Neural progenitor cell (in vitro differentiated cells): ENCODE measurements at regions not wholly inside any gene's neighbourhood (a gene's known extent, or its start where the extent isn't known, plus 50 kb on each side); places are given as distances from the start of the nearest gene placed in this dataset.

ENCODE experiments used
- DNase-seq: peaks from one replicate; pipeline ENCODE4 v3.0.0-alpha.2; 2016; ENCODE audit warnings: low spot score
- H2AFZ ChIP-seq: fragments of 200-600 bp; sonication (generic); replicated peaks from 2 replicates; pipeline ENCODE4 v1.6.1; 2016; ENCODE audit warnings: antibody characterized with exemption
- H3F3A ChIP-seq: fragments of 200-600 bp; sonication (generic); 2 replicates; pipeline ENCODE4 v1.6.1; 2016; ENCODE audit warnings: antibody characterized with exemption, low read depth
- H3K27ac ChIP-seq: fragments of 200-600 bp; sonication (generic); 2 replicates; pipeline ENCODE4 v1.5.1; 2016; ENCODE audit warnings: mild to moderate bottlenecking
- H3K27me3 ChIP-seq: fragments of 200-600 bp; sonication (generic); 2 replicates; pipeline ENCODE4 v1.6.1; 2016; ENCODE audit warnings: mild to moderate bottlenecking, moderate library complexity
- H3K36me3 ChIP-seq: fragments of 200-600 bp; sonication (generic); 2 replicates; pipeline ENCODE4 v1.5.1; 2016
- H3K4me1 ChIP-seq: fragments of 200-600 bp; sonication (generic); 2 replicates; pipeline ENCODE4 v1.6.1; 2016; ENCODE audit warnings: mixed run types
- H3K4me2 ChIP-seq: fragments of 200-600 bp; sonication (generic); 2 replicates; pipeline ENCODE4 v1.6.1; 2016
- H3K4me3 ChIP-seq: fragments of 200-600 bp; sonication (generic); 2 replicates; pipeline ENCODE4 v1.5.1; 2016
- H3K79me2 ChIP-seq: fragments of 200-600 bp; sonication (generic); 2 replicates; pipeline ENCODE4 v1.6.1; 2016; ENCODE audit warnings: low read depth
- H3K9ac ChIP-seq: fragments of 200-600 bp; sonication (generic); 2 replicates; pipeline ENCODE4 v1.6.1; 2016
- H3K9me3 ChIP-seq: fragments of 200-600 bp; sonication (generic); 2 replicates; pipeline ENCODE4 v1.5.1; 2016; ENCODE audit warnings: low read depth
- H4K20me1 ChIP-seq: fragments of 200-600 bp; sonication (generic); 2 replicates; pipeline ENCODE4 v1.6.1; 2016; ENCODE audit warnings: low read depth
- H3K27ac Mint-ChIP-seq: 3 replicates; pipeline ENCODE4 v1.8.0; 2021; ENCODE audit warnings: mixed read lengths
- H3K27me3 Mint-ChIP-seq: 2 replicates; pipeline ENCODE4 v1.8.0; 2022; ENCODE audit warnings: low read depth, mild to moderate bottlenecking, inconsistent platforms, moderate library complexity, mixed read lengths; ENCODE audit not compliant: insufficient read depth
- H3K36me3 Mint-ChIP-seq: 3 replicates; pipeline ENCODE4 v1.8.0; 2021; ENCODE audit warnings: mixed read lengths
- H3K4me1 Mint-ChIP-seq: 3 replicates; pipeline ENCODE4 v1.8.0; 2021; ENCODE audit warnings: mixed read lengths
- H3K4me3 Mint-ChIP-seq: 3 replicates; pipeline ENCODE4 v1.8.0; 2021; ENCODE audit warnings: mild to moderate bottlenecking, moderate library complexity, mixed read lengths
- H3K9me3 Mint-ChIP-seq: 3 replicates; pipeline ENCODE4 v1.8.0; 2020; ENCODE audit warnings: mixed read lengths
- EZH2 ChIP-seq: fragments of 200-600 bp; sonication (generic); IDR thresholded peaks from 2 replicates; pipeline ENCODE4 v1.6.1; 2017; ENCODE audit warnings: antibody characterized with exemption, mild to moderate bottlenecking, moderate library complexity
- EZH2phosphoT487 ChIP-seq: fragments of 200-600 bp; sonication (generic); IDR thresholded peaks from 2 replicates; pipeline ENCODE4 v1.6.1; 2017; ENCODE audit warnings: antibody characterized with exemption
- TF ChIP-seq, protein P1 (sequence below): fragments of 200-600 bp; sonication (generic); IDR thresholded peaks from 2 replicates; pipeline ENCODE4 v1.5.1; 2017; ENCODE audit warnings: antibody characterized with exemption, mild to moderate bottlenecking

DNA sequence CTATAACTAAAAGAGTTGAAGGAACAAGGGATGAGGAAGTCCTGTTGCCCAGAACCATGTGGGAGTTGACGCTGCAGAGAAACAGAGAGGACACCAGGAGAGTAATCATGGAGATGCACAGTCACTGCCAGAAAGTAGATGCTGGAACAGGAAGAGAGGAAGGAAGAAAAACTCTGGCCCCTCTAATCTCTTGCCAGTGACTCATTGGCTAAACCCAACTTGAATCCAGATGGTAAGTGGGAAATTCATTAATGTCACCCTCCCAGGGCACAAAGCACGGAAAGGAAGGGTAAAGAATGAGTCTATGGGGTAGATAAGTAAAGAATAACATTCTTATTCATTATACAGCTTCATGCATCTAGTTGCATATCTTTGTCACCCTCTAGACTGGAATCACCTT is 631.9 kb downstream of the PRELID2 start:
- H3K27ac Mint-ChIP-seq, result no peak overlapping the region
- H3K79me2 ChIP-seq, result no peaks in the 10 kb centered on the region
- H3F3A ChIP-seq, result no peaks in the 10 kb centered on the region
- no peak overlapping the region for H3K9ac ChIP-seq
- no peak overlapping the region for H3K4me2 ChIP-seq
- H2AFZ ChIP-seq, result no peak overlapping the region
- no peaks in the 10 kb centered on the region for H3K36me3 Mint-ChIP-seq
- no peaks in the 10 kb centered on the region for H3K9me3 Mint-ChIP-seq
- H3K9me3 ChIP-seq, result no peaks in the 10 kb centered on the region
- H3K27ac ChIP-seq, result no peak overlapping the region
- TF ChIP-seq EZH2phosphoT487 (no peak), EZH2 (no peak)
- TF ChIP-seq, protein P1, sequence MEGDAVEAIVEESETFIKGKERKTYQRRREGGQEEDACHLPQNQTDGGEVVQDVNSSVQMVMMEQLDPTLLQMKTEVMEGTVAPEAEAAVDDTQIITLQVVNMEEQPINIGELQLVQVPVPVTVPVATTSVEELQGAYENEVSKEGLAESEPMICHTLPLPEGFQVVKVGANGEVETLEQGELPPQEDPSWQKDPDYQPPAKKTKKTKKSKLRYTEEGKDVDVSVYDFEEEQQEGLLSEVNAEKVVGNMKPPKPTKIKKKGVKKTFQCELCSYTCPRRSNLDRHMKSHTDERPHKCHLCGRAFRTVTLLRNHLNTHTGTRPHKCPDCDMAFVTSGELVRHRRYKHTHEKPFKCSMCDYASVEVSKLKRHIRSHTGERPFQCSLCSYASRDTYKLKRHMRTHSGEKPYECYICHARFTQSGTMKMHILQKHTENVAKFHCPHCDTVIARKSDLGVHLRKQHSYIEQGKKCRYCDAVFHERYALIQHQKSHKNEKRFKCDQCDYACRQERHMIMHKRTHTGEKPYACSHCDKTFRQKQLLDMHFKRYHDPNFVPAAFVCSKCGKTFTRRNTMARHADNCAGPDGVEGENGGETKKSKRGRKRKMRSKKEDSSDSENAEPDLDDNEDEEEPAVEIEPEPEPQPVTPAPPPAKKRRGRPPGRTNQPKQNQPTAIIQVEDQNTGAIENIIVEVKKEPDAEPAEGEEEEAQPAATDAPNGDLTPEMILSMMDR, result no peak
- no peak for DNase-seq
- H3K36me3 ChIP-seq, result no peaks in the 10 kb centered on the region
- no peaks in the 10 kb centered on the region for H3K4me1 ChIP-seq
- H3K27me3 Mint-ChIP-seq, result peaks cover 2% of the 10 kb centered on the region
- no peak overlapping the region for H3K4me3 ChIP-seq
- H4K20me1 ChIP-seq, result no peaks in the 10 kb centered on the region
- no peak overlapping the region for H3K4me3 Mint-ChIP-seq
- no peaks in the 10 kb centered on the region for H3K4me1 Mint-ChIP-seq
- no peaks in the 10 kb centered on the region for H3K27me3 ChIP-seq

DNA sequence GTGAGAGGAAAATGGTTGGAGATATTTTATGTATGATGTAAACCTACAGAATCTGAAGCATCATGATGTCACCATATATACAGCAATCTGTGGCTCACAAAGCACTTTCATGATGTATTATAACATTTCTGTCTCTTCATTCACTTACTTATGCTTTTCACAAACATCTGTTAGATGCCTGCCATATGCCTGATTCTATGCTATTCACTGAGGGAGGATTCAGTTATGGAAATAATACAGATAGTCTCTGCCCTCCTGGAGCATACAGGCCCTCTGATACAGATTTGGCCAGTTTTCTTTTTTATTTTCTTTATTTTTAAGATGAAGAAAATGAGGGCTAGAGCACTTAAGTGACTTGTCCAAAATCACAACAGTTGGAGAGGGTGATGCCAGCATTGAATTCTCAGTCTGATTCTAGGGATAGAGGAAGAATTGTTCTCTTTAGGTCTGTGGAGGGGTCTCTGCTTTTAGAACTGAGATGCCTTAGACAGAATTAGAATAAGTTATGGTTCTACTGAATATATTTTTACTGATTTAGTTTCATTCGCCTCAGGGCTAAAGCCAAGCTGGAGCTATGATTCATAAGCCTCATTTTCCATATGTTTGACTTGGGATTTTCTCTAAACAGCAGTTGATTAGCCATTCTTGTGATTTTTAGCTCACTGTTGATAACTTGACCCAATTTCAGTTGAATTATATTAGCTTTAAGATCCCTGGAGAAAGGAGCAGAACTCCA is 636.4 kb downstream of the PRELID2 start:
- Histone ChIP-seq H3K4me1 (no peaks in the 10 kb centered on the region), H3K27ac (no peak overlapping the region), H4K20me1 (no peaks in the 10 kb centered on the region), H3F3A (no peaks in the 10 kb centered on the region), H3K4me2 (no peak overlapping the region), H3K9ac (no peak overlapping the region), H3K27me3 (no peaks in the 10 kb centered on the region), H3K79me2 (no peaks in the 10 kb centered on the region), H3K36me3 (no peaks in the 10 kb centered on the region), H3K9me3 (no peaks in the 10 kb centered on the region), H3K4me3 (no peak overlapping the region), H2AFZ (no peak overlapping the region)
- DNase-seq, result no peak
- peaks cover 2% of the 10 kb centered on the region for H3K27me3 Mint-ChIP-seq
- H3K9me3 Mint-ChIP-seq, result no peaks in the 10 kb centered on the region
- H3K36me3 Mint-ChIP-seq, result no peaks in the 10 kb centered on the region
- TF ChIP-seq, protein P1, result no peak
- TF ChIP-seq EZH2 (no peak), EZH2phosphoT487 (no peak)
- peaks cover 4% of the 10 kb centered on the region for H3K4me1 Mint-ChIP-seq
- no peak overlapping the region for H3K27ac Mint-ChIP-seq
- H3K4me3 Mint-ChIP-seq, result no peak overlapping the region

DNA sequence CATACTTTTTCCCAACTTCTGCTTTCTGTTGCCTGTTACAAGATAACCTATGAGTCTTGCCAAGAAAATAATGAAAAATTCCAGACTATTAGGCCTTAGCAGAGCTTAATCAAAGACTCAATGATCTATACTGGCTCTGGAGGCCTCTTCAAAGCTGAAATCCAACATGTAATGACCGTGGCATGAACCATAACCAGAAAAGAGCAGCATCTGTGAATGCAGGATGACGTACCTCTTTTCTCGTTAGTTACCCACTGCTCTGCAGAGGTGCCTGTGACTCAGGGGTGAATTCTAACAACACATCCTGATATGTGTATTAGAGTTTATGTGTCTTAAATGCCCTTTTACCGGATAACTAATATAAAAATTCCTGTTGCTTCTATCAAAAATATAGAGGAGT is 645.4 kb downstream of the PRELID2 start:
- Histone ChIP-seq H3K4me1 (no peaks in the 10 kb centered on the region), H3K27ac (no peak overlapping the region), H2AFZ (no peak overlapping the region), H4K20me1 (no peaks in the 10 kb centered on the region), H3F3A (no peaks in the 10 kb centered on the region), H3K4me3 (no peak overlapping the region), H3K79me2 (no peaks in the 10 kb centered on the region), H3K9me3 (no peaks in the 10 kb centered on the region), H3K36me3 (no peaks in the 10 kb centered on the region), H3K9ac (no peak overlapping the region), H3K27me3 (no peaks in the 10 kb centered on the region), H3K4me2 (no peak overlapping the region)
- no peaks in the 10 kb centered on the region for H3K36me3 Mint-ChIP-seq
- H3K27me3 Mint-ChIP-seq, result peaks cover 2% of the 10 kb centered on the region
- no peak for TF ChIP-seq EZH2phosphoT487
- TF ChIP-seq EZH2, result no peak
- TF ChIP-seq, protein P1, result no peak
- no peak overlapping the region for H3K27ac Mint-ChIP-seq
- H3K4me3 Mint-ChIP-seq, result no peak overlapping the region
- peaks cover 5% of the 10 kb centered on the region for H3K4me1 Mint-ChIP-seq
- H3K9me3 Mint-ChIP-seq, result peaks cover 2% of the 10 kb centered on the region
- no peak for DNase-seq
